BJ (cell line): ENCODE measurements at regions not wholly inside any gene's neighbourhood (a gene's known extent, or its start where the extent isn't known, plus 50 kb on each side); places are given as distances from the start of the nearest gene placed in this dataset.

Source experiments
- CTCF ChIA-PET: fragments of 350-600 bp; formaldehyde crosslinking; extraction: SDS; loops from one replicate; lab custom pipeline; 2021; ENCODE audit warnings: antibody characterized with exemption, inconsistent platforms; lab: Yijun Ruan, JAX
- POLR2A ChIA-PET: fragments of 300-600 bp; sonication (Branson Sonifier 250); formaldehyde crosslinking; extraction: SDS; loops from one replicate; lab custom pipeline; 2021; ENCODE audit warnings: antibody characterized with exemption; lab: Charles Lee
- DNase-seq: peaks from one replicate; pipeline ENCODE4 v3.0.0-alpha.2; 2011; ENCODE audit warnings: low read depth
- H3K27me3 ChIP-seq: 2 replicates; pipeline ENCODE4 v1.6.0; 2011; ENCODE audit warnings: low read length; ENCODE audit not compliant: control insufficient read depth, insufficient read depth
- H3K36me3 ChIP-seq: 2 replicates; pipeline ENCODE4 v1.5.1; 2011; ENCODE audit warnings: low read length; ENCODE audit not compliant: control insufficient read depth, insufficient read depth
- H3K4me3 ChIP-seq: 2 replicates; pipeline ENCODE4 v1.5.1; 2011; ENCODE audit warnings: low read depth, mild to moderate bottlenecking, control low read depth, low read length
- CTCF ChIP-seq: IDR thresholded peaks from 2 replicates; pipeline ENCODE4 v1.5.1; 2011; ENCODE audit warnings: low read depth, mild to moderate bottlenecking, control low read depth, inconsistent platforms, low read length, moderate library complexity; ENCODE audit not compliant: insufficient read depth

DNA sequence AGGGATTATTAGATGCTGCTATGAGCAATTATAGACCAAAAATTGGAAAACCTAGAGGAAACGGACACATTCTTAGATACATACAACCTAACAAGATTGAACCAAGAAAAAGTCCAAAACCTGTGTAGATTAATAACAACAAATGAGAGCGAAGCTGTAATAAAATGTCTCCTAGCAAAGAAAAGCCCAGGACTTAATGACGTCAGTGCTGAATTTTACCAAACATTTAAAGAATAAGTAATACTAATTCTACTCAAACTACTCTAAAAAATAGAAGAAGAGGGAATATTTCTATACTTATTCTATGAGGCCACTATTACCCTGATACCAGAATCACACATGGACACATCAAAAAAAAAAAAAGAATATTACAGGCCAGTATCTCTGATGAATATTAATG lies 309.5 kb upstream of the ANO5 start:
- DNase-seq = no peak
- Histone ChIP-seq H3K4me3 (no peak overlapping the region), H3K27me3 (no peaks in the 10 kb centered on the region), H3K36me3 (no peaks in the 10 kb centered on the region)
- ChIA-PET CTCF (no interaction called here), POLR2A (no interaction called here)
- TF ChIP-seq CTCF = no peak

- ChIA-PET CTCF (no interaction called here), POLR2A (no interaction called here)
- H3K36me3 ChIP-seq = no peaks in the 10 kb centered on the region
- no peaks in the 10 kb centered on the region for H3K27me3 ChIP-seq
- no peak for TF ChIP-seq CTCF
- no peak overlapping the region for H3K4me3 ChIP-seq
- no peak for DNase-seq
These were observed 304.1 kb upstream of the ANO5 start for GRCh38 chr11:21888814-21889213.

DNA sequence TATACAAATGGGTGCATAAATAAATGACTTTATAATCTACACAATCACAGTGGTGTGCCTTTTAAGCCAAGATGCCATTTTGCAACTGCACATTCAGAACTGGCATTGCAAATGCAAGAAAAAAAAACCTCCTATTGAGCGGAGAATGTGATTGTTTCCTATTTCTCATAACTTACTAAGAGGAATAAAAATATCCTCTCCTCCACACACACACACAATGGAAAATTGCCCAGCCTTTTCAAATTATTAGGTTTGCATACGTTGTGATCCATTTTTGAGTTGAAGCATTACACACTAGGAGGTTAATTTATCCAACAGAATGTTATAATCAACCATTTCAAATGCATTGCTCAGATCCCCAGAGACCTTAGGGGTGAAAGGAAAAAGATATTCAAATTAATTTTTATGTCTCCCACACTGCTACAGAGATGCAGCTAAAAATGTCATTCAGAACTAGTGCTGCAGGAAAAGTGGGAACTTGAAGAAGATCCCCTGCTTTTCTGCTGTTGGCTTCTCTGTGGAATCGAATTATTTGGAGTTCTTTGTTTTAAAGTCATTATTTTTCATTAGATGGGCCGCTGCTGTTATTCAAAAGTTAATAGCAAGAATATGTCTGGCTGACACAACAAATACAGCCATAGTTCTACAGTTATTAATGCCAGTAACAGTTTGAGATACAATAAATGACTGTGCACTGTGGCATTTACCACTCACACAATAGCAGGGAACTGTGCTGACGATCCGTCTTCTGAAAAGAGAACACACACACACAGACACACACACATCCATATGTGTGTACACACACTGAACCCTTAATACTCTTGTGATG lies 299.9 kb upstream of the ANO5 start:
- no peak for DNase-seq
- ChIA-PET POLR2A (no interaction called here), CTCF (no interaction called here)
- TF ChIP-seq CTCF = no peak
- Histone ChIP-seq H3K36me3 (no peaks in the 10 kb centered on the region), H3K4me3 (no peak overlapping the region), H3K27me3 (no peaks in the 10 kb centered on the region)

- POLR2A ChIA-PET = no interaction called here
- no peak for TF ChIP-seq CTCF
- no peak for DNase-seq
- no peaks in the 10 kb centered on the region for H3K27me3 ChIP-seq
- CTCF ChIA-PET = no interaction called here
- no peak overlapping the region for H3K4me3 ChIP-seq
- H3K36me3 ChIP-seq = no peaks in the 10 kb centered on the region
These were observed 299.4 kb upstream of the ANO5 start for GRCh38 chr11:21893565-21893867.

GRCh38 chr11:21894492-21894891 lies 298.4 kb upstream of the ANO5 start:
- Histone ChIP-seq H3K4me3 (no peak overlapping the region), H3K36me3 (no peaks in the 10 kb centered on the region), H3K27me3 (no peaks in the 10 kb centered on the region)
- TF ChIP-seq CTCF = no peak
- no peak for DNase-seq
- CTCF ChIA-PET = no interaction called here
- POLR2A ChIA-PET = no interaction called here
